Mesendoderm (in vitro differentiated cells): ENCODE measurements at regions not wholly inside any gene's neighbourhood (a gene's known extent, or its start where the extent isn't known, plus 50 kb on each side); places are given as distances from the start of the nearest gene placed in this dataset.

Experiments
- DNase-seq: peaks from one replicate; pipeline ENCODE4 v3.0.0; 2013
- H2AK5ac ChIP-seq: 2 replicates; pipeline ENCODE4 v1.6.1; 2013; ENCODE audit warnings: low read length, inconsistent platforms
- H2BK120ac ChIP-seq: 2 replicates; pipeline ENCODE4 v1.6.1; 2013; ENCODE audit warnings: low read depth, mild to moderate bottlenecking, low read length, moderate library complexity, mixed read lengths
- H2BK15ac ChIP-seq: replicated peaks from 2 replicates; pipeline ENCODE4 v1.6.1; 2013; ENCODE audit warnings: low read depth, mild to moderate bottlenecking, moderate library complexity
- H2BK5ac ChIP-seq: 2 replicates; pipeline ENCODE4 v1.6.1; 2013; ENCODE audit warnings: low read length, inconsistent platforms
- H3K18ac ChIP-seq: 2 replicates; pipeline ENCODE4 v1.6.1; 2013; ENCODE audit warnings: mild to moderate bottlenecking, low read length, mixed read lengths
- H3K23ac ChIP-seq: one replicate; pipeline ENCODE4 v1.6.1; 2013; ENCODE audit warnings: low read length
- H3K27ac ChIP-seq: 2 replicates; pipeline ENCODE4 v1.5.1; 2013; ENCODE audit warnings: low read depth, mild to moderate bottlenecking, inconsistent platforms, low read length, moderate library complexity
- H3K27me3 ChIP-seq: 2 replicates; pipeline ENCODE4 v1.6.1; 2013; ENCODE audit warnings: low read length, control low read depth, mild to moderate bottlenecking, inconsistent platforms; ENCODE audit not compliant: insufficient read depth, poor library complexity
- H3K36me3 ChIP-seq: 2 replicates; pipeline ENCODE4 v1.6.1; 2013; ENCODE audit warnings: low read length, inconsistent platforms; ENCODE audit not compliant: control insufficient read depth, insufficient read depth
- H3K4ac ChIP-seq: one replicate; pipeline ENCODE4 v1.6.1; 2013; ENCODE audit warnings: low read depth, mild to moderate bottlenecking, low read length, moderate library complexity
- H3K4me1 ChIP-seq: 2 replicates; pipeline ENCODE4 v1.6.1; 2013; ENCODE audit warnings: low read depth, low read length, inconsistent platforms; ENCODE audit not compliant: control insufficient read depth
- H3K4me2 ChIP-seq: 2 replicates; pipeline ENCODE4 v1.6.1; 2013; ENCODE audit warnings: low read length
- H3K4me3 ChIP-seq: 2 replicates; pipeline ENCODE4 v1.5.1; 2013; ENCODE audit warnings: mild to moderate bottlenecking, low read length
- H3K56ac ChIP-seq: one replicate; pipeline ENCODE4 v1.6.1; 2013; ENCODE audit warnings: low read length
- H3K79me1 ChIP-seq: 2 replicates; pipeline ENCODE4 v1.6.1; 2013; ENCODE audit warnings: low read length, inconsistent platforms
- H3K79me2 ChIP-seq: 2 replicates; pipeline ENCODE4 v1.6.1; 2013; ENCODE audit warnings: mild to moderate bottlenecking, low read length; ENCODE audit not compliant: control insufficient read depth, insufficient read depth
- H3K9ac ChIP-seq: 2 replicates; pipeline ENCODE4 v1.6.1; 2013; ENCODE audit warnings: low read length, inconsistent platforms
- H4K5ac ChIP-seq: one replicate; pipeline ENCODE4 v1.6.1; 2013; ENCODE audit warnings: low read length
- H4K8ac ChIP-seq: one replicate; pipeline ENCODE4 v1.6.1; 2013; ENCODE audit warnings: low read depth, mild to moderate bottlenecking, control low read depth, low read length, moderate library complexity
- WGBS: extraction: QIAGEN DNeasy Blood & Tissue Kit; methylation state at CpG from one replicate; pipeline ENCODE4 v1.1.7; 2013; ENCODE audit warnings: low lambda C conversion rate, missing lambda C conversion rate; ENCODE audit not compliant: insufficient coverage; ENCODE audit errors: extremely low coverage; 5-methylcytosine and 5-hydroxymethylcytosine counted together

- Histone ChIP-seq H4K8ac (no peak overlapping the region), H2BK15ac (no peak overlapping the region), H3K79me2 (no peaks in the 10 kb centered on the region), H3K27me3 (no peaks in the 10 kb centered on the region), H3K4me1 (no peaks in the 10 kb centered on the region), H3K27ac (no peak overlapping the region), H3K56ac (no peak overlapping the region), H3K4me2 (no peak overlapping the region), H2BK120ac (no peak overlapping the region), H3K9ac (no peak overlapping the region), H3K4me3 (no peak overlapping the region), H3K36me3 (no peaks in the 10 kb centered on the region), H3K23ac (no peak overlapping the region), H2BK5ac (no peak overlapping the region), H2AK5ac (no peak overlapping the region), H4K5ac (no peak overlapping the region), H3K4ac (no peak overlapping the region), H3K18ac (no peak overlapping the region), H3K79me1 (no peaks in the 10 kb centered on the region)
- WGBS, result no CpG with 5 or more reads among the region's 9 CpGs
- no peak for DNase-seq
Measured at GRCh38 chr5:2488593-2488992, 262.9 kb downstream of the IRX2 start.

GRCh38 chr5:2487152-2487763 is 264.2 kb downstream of the IRX2 start:
- Histone ChIP-seq H3K79me1 (no peaks in the 10 kb centered on the region), H2AK5ac (no peak overlapping the region), H4K8ac (no peak overlapping the region), H3K36me3 (no peaks in the 10 kb centered on the region), H3K4me3 (no peak overlapping the region), H2BK15ac (no peak overlapping the region), H3K27me3 (no peaks in the 10 kb centered on the region), H3K9ac (no peak overlapping the region), H3K4me1 (no peaks in the 10 kb centered on the region), H4K5ac (no peak overlapping the region), H2BK120ac (no peak overlapping the region), H3K18ac (no peak overlapping the region), H3K56ac (no peak overlapping the region), H3K4ac (no peak overlapping the region), H2BK5ac (no peak overlapping the region), H3K27ac (no peak overlapping the region), H3K23ac (no peak overlapping the region), H3K4me2 (no peak overlapping the region), H3K79me2 (no peaks in the 10 kb centered on the region)
- WGBS, result no CpG with 5 or more reads among the region's 2 CpGs
- DNase-seq, result no peak

GRCh38 chr5:2486373-2486772 is 265.1 kb downstream of the IRX2 start:
- Histone ChIP-seq H4K5ac (no peak overlapping the region), H3K23ac (no peak overlapping the region), H3K56ac (no peak overlapping the region), H3K79me2 (no peaks in the 10 kb centered on the region), H2AK5ac (no peak overlapping the region), H3K18ac (no peak overlapping the region), H2BK15ac (no peak overlapping the region), H3K36me3 (no peaks in the 10 kb centered on the region), H3K9ac (no peak overlapping the region), H2BK5ac (no peak overlapping the region), H2BK120ac (no peak overlapping the region), H3K4me1 (no peaks in the 10 kb centered on the region), H3K27me3 (no peaks in the 10 kb centered on the region), H3K79me1 (no peaks in the 10 kb centered on the region), H3K4ac (no peak overlapping the region), H3K4me2 (no peak overlapping the region), H4K8ac (no peak overlapping the region), H3K4me3 (no peak overlapping the region), H3K27ac (no peak overlapping the region)
- DNase-seq, result no peak
- no CpG with 5 or more reads among the region's 2 CpGs for WGBS

GRCh38 chr5:2482778-2483177 is 268.7 kb downstream of the IRX2 start:
- Histone ChIP-seq H3K9ac (no peak overlapping the region), H3K79me1 (no peaks in the 10 kb centered on the region), H2BK15ac (no peak overlapping the region), H2BK5ac (no peak overlapping the region), H3K79me2 (no peaks in the 10 kb centered on the region), H3K23ac (no peak overlapping the region), H3K36me3 (no peaks in the 10 kb centered on the region), H2AK5ac (no peak overlapping the region), H3K4ac (no peak overlapping the region), H3K4me2 (no peak overlapping the region), H3K56ac (no peak overlapping the region), H3K4me3 (no peak overlapping the region), H3K18ac (no peak overlapping the region), H2BK120ac (no peak overlapping the region), H3K4me1 (no peaks in the 10 kb centered on the region), H4K5ac (no peak overlapping the region), H3K27ac (no peak overlapping the region), H3K27me3 (no peaks in the 10 kb centered on the region), H4K8ac (no peak overlapping the region)
- no peak for DNase-seq

- Histone ChIP-seq H3K9ac (no peak overlapping the region), H3K18ac (no peak overlapping the region), H4K8ac (no peak overlapping the region), H3K27ac (no peak overlapping the region), H3K4me1 (no peaks in the 10 kb centered on the region), H2BK5ac (no peak overlapping the region), H4K5ac (no peak overlapping the region), H2BK15ac (no peak overlapping the region), H3K4ac (no peak overlapping the region), H3K56ac (no peak overlapping the region), H3K79me2 (no peaks in the 10 kb centered on the region), H2AK5ac (no peak overlapping the region), H2BK120ac (no peak overlapping the region), H3K4me3 (no peak overlapping the region), H3K79me1 (no peaks in the 10 kb centered on the region), H3K27me3 (no peaks in the 10 kb centered on the region), H3K4me2 (no peak overlapping the region), H3K23ac (no peak overlapping the region), H3K36me3 (no peaks in the 10 kb centered on the region)
- DNase-seq, result no peak
- WGBS, result no CpG with 5 or more reads among the region's 4 CpGs
Measured at GRCh38 chr5:2480871-2481270, 270.6 kb downstream of the IRX2 start.

- no peak overlapping the region for H2BK120ac ChIP-seq
- H3K27me3 ChIP-seq, result no peaks in the 10 kb centered on the region
- no peaks in the 10 kb centered on the region for H3K79me1 ChIP-seq
- no peak overlapping the region for H2AK5ac ChIP-seq
- no peak overlapping the region for H4K5ac ChIP-seq
- no peak overlapping the region for H3K18ac ChIP-seq
- no peak overlapping the region for H3K27ac ChIP-seq
- H3K79me2 ChIP-seq, result no peaks in the 10 kb centered on the region
- H3K4me1 ChIP-seq, result no peaks in the 10 kb centered on the region
- no peak overlapping the region for H3K4me3 ChIP-seq
- no peak overlapping the region for H3K23ac ChIP-seq
- no peak overlapping the region for H2BK15ac ChIP-seq
- H3K4ac ChIP-seq, result no peak overlapping the region
- H3K9ac ChIP-seq, result no peak overlapping the region
- H4K8ac ChIP-seq, result no peak overlapping the region
- no peak overlapping the region for H3K56ac ChIP-seq
- no peak overlapping the region for H3K4me2 ChIP-seq
- H3K36me3 ChIP-seq, result no peaks in the 10 kb centered on the region
- peak; percentile 6 for DNase-seq
- no CpG with 5 or more reads among the region's 3 CpGs for WGBS
- H2BK5ac ChIP-seq, result no peak overlapping the region
Measured at GRCh38 chr5:2475902-2476301, 275.6 kb downstream of the IRX2 start.
